Common myeloid progenitor, CD34-positive (primary cell): ENCODE measurements at regions not wholly inside any gene's neighbourhood (a gene's known extent, or its start where the extent isn't known, plus 50 kb on each side); places are given as distances from the start of the nearest gene placed in this dataset.

Experiments
- CTCF ChIA-PET: fragments of 350-600 bp; sonication (Branson Sonifier 250); formaldehyde crosslinking; loops from one replicate; lab custom pipeline; 2021; ENCODE audit warnings: antibody characterized with exemption; lab: Charles Lee
- POLR2A ChIA-PET: fragments of 350-600 bp; sonication (Branson Sonifier 250); formaldehyde crosslinking; loops from one replicate; lab custom pipeline; 2021; ENCODE audit warnings: antibody characterized with exemption; lab: Charles Lee
- DNase-seq, 3 donors: peaks; one replicate each; pipeline versions ENCODE4 v3.0.0 to v3.0.0-alpha.2; 2013
- H3K27ac ChIP-seq, 2 experiments: 1 replicate in 1 of 2; 2 replicates in 1 of 2; pipeline ENCODE4 v1.7.0; 2013; ENCODE audit warnings: inconsistent platforms in 2 of 2, low read length in 2 of 2, mild to moderate bottlenecking in 2 of 2, low read depth in 1 of 2, moderate library complexity in 1 of 2; ENCODE audit not compliant: severe bottlenecking in 2 of 2, insufficient read depth in 1 of 2, poor library complexity in 1 of 2
- H3K27me3 ChIP-seq, 5 experiments: replicated peaks in 2 of 5; 1 replicate in 3 of 5; 2 replicates in 2 of 5; pipeline versions ENCODE4 v1.6.1 to v1.7.0; 2013; ENCODE audit warnings: low read length in 4 of 5, mild to moderate bottlenecking in 2 of 5, moderate library complexity in 2 of 5, inconsistent platforms in 1 of 5; ENCODE audit not compliant: insufficient read depth in 5 of 5, control insufficient read depth in 4 of 5
- H3K36me3 ChIP-seq, 4 experiments: 1 replicate in 2 of 4; 2 replicates in 2 of 4; pipeline versions ENCODE4 v1.6.1 to v1.7.0; 2013; ENCODE audit warnings: low read length in 3 of 4, control low read depth in 1 of 4, mild to moderate bottlenecking in 1 of 4; ENCODE audit not compliant: control insufficient read depth in 4 of 4, insufficient read depth in 4 of 4
- H3K4me1 ChIP-seq, 4 experiments: 1 replicate in 3 of 4; 2 replicates in 1 of 4; pipeline versions ENCODE4 v1.6.1 to v1.7.1; 2013; ENCODE audit warnings: low read length in 3 of 4, mild to moderate bottlenecking in 3 of 4, control low read depth in 1 of 4, inconsistent platforms in 1 of 4, moderate library complexity in 1 of 4; ENCODE audit not compliant: control insufficient read depth in 4 of 4, insufficient read depth in 4 of 4; ENCODE audit errors: control extremely low read depth in 1 of 4
- H3K4me3 ChIP-seq, 7 experiments: 1 replicate in 4 of 7; 2 replicates in 3 of 7; pipeline versions ENCODE4 v1.5.1 to v1.7.0; 2013; ENCODE audit warnings: mild to moderate bottlenecking in 7 of 7, low read length in 6 of 7, moderate library complexity in 6 of 7, inconsistent platforms in 2 of 7, low read depth in 2 of 7, control low read depth in 1 of 7; ENCODE audit not compliant: insufficient read depth in 4 of 7, control insufficient read depth in 1 of 7; ENCODE audit errors: extremely low read depth in 1 of 7
- H3K9me3 ChIP-seq, 5 experiments: 1 replicate in 4 of 5; 2 replicates in 1 of 5; pipeline versions ENCODE4 v1.6.1 to v1.7.1; 2013; ENCODE audit warnings: low read length in 4 of 5, mild to moderate bottlenecking in 2 of 5, inconsistent platforms in 1 of 5, low read depth in 1 of 5, moderate library complexity in 1 of 5; ENCODE audit not compliant: control insufficient read depth in 4 of 5, insufficient read depth in 2 of 5; ENCODE audit errors: control extremely low read depth in 1 of 5
- WGBS: methylation state at CpG from one replicate; pipeline ENCODE4 v1.1.5; 2013; ENCODE audit not compliant: insufficient coverage; 5-methylcytosine and 5-hydroxymethylcytosine counted together

DNA sequence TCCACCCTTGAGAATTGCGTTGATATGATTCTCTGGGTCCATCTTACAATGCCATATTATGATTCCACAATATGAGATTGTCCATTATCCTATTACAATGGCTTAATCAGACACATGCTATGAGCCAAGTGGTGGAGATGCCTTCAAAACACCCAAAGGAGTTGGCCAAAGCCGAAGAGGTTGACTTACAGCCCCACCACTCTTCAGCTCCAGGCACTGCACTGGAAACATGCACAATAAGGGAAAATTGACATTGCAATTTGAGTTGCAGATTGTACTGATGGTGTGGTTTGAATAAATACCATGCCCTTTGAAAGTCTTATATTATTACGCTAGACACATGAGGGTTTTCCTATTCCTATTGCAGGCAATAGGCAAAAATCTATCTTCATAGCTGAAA lies 75.4 kb upstream of the TNFSF11 start:
- Histone ChIP-seq H3K4me1 (peaks cover 5 to 20% (median 11%) of the 10 kb centered on the region in 4 experiments), H3K9me3 (peaks cover 0 to 4% (median 0%) of the 10 kb centered on the region in 5 experiments), H3K4me3 (no peak overlapping the region), H3K27me3 (no peaks in the 10 kb centered on the region), H3K36me3 (no peaks in the 10 kb centered on the region), H3K27ac (no peak overlapping the region)
- no CpG with 5 or more reads among the region's 3 CpGs for WGBS
- DNase-seq: no peak
- ChIA-PET CTCF (no interaction called here), POLR2A (no interaction called here)
